ENCODE measurements at regions not wholly inside any gene's neighbourhood (a gene's known extent, or its start where the extent isn't known, plus 50 kb on each side); places are given as distances from the start of the nearest gene placed in this dataset.

DNA sequence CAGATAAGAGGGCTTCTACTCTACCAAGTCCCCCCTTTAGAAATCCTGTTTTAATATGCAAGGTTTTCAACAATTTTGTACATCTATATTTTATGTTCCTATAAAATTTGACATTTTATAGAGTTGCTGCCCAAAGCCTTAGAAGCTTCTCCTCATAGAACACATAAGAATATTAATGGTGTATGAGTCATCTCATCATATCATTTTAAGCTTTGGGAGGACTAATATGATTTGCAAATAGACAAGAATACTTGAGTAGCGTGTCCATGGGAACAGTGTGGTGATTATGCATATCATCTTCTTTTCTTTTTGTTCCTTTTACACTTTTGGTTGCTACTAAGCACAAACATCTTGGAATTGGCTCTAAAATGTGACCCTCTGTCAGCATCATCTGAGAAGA, 56.7 kb upstream of the HUWE1 start:
- TF ChIP-seq, protein P1, sequence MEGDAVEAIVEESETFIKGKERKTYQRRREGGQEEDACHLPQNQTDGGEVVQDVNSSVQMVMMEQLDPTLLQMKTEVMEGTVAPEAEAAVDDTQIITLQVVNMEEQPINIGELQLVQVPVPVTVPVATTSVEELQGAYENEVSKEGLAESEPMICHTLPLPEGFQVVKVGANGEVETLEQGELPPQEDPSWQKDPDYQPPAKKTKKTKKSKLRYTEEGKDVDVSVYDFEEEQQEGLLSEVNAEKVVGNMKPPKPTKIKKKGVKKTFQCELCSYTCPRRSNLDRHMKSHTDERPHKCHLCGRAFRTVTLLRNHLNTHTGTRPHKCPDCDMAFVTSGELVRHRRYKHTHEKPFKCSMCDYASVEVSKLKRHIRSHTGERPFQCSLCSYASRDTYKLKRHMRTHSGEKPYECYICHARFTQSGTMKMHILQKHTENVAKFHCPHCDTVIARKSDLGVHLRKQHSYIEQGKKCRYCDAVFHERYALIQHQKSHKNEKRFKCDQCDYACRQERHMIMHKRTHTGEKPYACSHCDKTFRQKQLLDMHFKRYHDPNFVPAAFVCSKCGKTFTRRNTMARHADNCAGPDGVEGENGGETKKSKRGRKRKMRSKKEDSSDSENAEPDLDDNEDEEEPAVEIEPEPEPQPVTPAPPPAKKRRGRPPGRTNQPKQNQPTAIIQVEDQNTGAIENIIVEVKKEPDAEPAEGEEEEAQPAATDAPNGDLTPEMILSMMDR (IDR thresholded peaks at IDR 0.05): no peak
- TF ChIP-seq POLR2A (IDR thresholded peaks at IDR 0.05): no peak

Measured in lower leg skin (tissue), 3 donors.